ENCODE measurements at regions not wholly inside any gene's neighbourhood (a gene's known extent, or its start where the extent isn't known, plus 50 kb on each side); places are given as distances from the start of the nearest gene placed in this dataset.
"Not testable (repeated sequence)": the region's sequence is repeated elsewhere in the genome, so short reads cannot be mapped to it uniquely, and the experiment has no call there.

DNA sequence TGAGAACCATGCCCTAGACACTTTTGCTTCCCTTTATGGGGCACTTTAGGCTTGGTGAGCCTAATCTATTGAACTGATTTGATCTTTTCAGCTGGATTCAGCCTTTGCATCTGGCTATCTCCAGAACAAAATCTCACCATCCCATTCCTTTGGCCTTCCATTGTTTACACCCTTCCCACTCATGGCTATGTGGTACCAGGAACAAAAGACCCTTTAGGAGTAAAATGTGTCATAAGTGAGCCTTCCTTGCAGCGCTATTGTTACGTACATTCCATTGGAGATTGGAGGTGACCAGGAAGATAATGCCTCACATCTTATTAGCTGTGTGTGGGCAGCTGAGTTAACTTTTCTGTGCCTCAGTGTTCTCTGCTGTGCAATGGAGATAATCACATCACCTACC is 188.4 kb downstream of the SATB1 start:
- DNase-seq: no peak

DNA sequence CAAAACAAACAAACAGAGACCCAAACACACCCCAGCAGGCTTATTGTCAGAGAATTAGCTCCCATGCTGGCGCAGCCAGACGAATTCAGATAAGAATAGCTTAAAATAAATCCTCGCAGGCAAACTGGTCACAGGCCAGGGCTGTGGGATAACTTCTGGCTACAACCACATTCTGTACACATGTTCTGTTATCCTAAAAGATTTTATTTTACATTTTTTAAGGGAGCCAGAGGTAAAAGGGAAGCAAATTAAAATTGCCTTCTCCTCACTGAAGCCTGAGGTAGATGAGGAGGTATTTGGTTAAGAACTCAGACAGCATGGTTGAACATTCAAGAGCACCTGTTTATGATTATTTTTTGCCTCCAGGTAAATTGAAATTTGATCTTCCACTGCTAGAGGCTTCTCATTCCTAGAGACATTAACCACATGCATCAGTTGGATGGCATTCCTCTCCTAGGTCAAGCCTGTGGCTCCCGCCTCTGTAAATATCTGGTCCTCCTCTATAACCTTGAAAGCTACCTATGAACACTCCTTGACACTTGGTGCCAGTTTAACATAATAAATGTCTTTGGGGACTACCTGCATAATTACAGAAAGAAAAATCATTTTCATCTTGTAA is 190.3 kb downstream of the SATB1 start:
- no peak for DNase-seq

DNA sequence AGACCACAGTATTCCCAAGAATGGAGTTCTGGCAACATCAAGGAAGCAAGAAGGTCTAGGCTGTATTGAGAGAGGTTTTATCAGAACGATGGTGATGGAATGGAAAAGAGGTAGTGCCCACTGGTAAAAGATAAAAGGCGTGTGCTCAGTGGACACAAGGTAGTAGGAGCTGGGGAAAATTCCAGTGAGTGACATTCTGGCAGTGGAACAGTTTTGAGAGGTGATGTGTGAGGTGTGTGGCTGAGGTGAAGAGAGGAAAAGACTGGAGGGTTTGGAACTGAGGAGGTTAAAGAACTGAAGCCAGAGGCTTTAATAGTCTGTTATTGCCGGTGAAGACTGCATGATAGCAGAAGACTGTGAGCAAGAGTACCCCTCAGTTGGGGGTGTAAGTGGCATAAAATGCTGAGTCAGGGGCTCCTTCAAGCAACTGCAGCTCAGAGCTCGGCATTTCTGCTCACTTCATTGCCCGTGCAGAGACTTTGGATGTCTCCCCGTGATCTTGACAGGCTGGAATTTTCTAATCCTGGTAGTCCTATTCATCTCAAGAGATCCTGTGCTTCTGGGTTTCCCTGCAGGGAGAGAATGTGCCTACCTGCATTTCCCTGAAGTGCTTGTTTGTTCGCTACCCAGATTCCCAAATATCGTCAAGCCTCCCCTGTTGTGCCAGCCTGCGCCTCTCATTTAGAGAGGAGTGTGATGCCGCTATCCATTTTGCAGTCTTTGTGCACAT is 191.0 kb downstream of the SATB1 start:
- no peak for DNase-seq

DNA sequence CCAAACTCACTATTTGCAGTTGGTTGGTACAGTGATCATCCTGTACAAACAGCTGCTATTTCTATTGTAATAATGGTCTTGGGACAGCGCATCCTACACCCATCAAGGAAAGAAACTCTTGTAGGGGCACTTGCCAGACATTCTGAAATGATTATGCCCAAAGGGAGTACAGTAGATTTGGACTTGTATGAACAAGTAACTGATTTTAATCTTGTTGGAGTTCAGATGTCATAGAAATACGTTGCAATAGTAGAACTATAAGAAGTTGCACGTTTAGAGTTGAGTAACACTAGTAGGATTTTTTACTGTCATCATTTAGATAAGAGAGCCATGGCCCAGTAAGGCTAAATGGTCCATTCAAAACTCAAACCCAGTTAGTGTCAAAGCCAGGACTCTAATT is 192.8 kb downstream of the SATB1 start:
- no peak for DNase-seq

DNA sequence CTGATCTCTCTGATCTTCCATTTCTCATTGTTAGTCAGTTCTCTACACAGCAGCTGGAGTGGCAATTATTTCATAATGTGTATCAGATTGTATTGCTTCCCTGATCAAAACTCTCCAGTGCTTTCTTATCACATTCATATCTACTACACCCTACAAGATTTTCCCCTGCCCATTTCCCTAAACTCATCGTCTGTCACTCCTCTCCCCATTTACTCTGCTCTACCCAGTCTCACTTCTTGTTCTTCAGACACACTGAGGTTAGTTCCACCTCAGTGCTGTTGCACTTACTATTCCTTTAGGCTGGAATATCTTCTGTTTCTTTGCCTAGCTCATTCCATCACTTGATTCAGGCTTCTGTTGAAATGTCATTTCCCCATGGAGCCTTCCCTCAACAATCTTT is 197.1 kb downstream of the SATB1 start:
- no peak for DNase-seq

DNA sequence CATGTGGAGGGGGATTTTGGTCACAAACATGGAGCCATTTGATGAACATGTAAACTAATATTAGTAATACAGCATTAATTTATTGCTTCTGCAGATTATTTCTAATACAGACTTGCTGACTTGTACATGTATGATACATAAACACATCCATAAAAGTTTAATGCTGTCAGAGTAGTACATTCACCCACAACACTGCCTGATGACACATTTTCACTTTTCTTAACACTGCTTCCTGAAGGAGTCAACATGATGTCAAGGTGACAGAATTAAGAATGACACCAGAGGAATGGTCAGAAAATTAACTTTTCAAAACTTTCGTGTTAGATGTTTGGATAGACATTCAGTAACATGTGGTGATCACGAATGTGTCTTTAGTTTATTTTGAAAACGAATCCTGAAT is 199.4 kb downstream of the SATB1 start:
- DNase-seq: no peak

DNA sequence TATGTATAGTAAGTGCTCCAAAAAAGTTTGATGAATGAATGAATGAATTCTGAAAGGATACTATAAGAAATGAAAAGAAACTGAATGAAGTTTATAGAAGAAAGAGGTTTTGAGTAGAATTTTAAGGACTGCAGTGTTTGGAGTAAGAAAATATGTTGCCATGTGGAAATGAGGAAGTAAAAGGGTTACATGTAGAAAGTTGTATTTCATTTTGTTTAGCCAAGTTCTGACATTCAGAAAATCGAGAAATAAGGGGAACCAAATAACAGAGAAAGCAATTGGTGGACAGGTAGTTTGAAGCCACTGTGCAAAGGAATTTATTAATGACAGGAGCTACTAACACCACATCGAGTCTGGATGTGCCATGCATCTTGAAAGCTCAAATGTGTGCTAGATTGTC is 200.7 kb downstream of the SATB1 start:
- no peak for DNase-seq

DNA sequence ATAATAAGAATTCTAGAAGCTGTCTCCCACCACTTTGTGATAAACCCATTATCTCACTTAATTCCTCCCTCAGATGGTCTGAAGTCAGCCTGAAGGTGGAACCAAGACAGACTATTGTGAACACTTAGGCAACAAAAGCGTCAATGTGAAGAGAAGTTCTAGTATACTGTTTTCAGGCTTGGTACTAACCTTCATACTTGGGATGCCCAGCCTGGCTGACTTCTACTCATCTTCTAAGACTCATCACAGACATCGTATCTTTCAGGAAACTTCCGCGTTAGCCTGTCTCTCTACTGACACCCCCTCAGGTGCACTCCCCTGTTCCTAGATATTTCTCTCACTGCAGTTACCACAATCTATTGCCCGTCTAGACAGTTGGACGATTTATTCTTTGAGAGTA is 201.2 kb downstream of the SATB1 start:
- DNase-seq: no peak

DNA sequence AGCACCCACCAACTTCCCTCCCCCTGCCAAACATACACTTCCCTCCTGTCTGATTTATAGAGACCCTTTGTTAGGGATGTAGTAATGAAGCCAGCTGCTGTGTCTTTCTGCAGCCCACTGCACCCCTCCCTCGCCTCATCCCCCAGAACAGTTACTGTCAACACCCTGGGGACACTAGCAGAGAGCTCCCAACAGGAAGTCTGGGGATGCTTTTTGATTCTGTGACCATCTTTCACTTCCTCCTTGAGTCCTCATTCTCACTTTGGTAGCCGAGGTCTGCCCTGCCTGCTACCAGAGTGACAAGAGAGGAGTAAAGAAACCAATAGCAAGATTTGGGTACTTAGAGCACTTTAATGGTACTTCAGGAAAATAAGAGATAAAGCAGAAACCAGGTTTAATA is 201.6 kb downstream of the SATB1 start:
- DNase-seq: no peak

DNA sequence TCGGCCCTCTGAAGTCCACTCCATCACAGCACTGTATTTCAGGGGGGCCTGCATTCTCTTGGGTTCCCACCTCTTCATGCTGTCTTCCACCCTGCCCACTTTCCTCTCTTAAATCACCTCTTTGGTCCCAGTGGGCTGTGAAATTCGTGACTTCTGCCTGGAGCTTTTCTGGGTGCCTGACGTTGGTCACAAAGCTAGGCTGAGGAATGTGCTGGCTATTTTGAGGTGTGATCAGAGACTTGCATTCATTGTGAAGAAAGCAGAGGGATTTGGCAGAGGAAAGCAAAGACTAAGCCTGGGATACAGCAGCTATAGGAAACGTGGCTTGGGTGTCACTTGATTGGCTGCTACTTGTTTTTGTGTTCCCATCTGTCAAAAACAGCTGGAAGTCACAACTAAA is 202.5 kb downstream of the SATB1 start:
- no peak for DNase-seq

DNA sequence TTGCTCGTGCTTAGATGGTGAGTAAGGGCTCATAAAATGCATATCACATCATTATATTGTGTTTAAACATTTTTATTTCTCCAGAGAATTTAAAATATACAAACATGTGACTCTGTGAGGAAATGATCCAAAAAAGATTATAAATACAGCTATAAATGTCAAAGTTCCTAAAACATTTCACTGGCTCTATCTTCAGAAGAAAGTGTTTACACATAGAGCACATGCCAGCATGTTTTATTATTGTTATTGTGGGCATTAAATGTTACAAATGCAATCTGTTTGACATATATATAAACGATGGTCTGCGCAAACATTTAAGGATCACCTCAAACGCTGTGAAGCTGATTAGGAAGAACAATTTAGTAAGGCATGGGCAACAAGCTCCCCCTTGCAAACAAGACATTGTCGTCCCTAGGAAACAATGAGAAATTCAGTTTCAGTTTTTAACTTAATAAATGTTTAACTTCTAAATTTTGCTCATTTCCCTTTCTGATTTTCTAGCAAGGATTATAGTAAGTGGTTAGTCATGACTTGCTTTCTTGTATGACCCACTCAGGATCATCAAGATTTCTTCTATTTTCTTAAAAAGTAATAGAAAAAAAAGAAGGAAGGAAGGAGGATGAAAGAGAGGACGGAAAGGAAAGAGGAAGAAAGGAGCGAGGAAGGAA is 207.5 kb downstream of the SATB1 start:
- no peak for DNase-seq

DNA sequence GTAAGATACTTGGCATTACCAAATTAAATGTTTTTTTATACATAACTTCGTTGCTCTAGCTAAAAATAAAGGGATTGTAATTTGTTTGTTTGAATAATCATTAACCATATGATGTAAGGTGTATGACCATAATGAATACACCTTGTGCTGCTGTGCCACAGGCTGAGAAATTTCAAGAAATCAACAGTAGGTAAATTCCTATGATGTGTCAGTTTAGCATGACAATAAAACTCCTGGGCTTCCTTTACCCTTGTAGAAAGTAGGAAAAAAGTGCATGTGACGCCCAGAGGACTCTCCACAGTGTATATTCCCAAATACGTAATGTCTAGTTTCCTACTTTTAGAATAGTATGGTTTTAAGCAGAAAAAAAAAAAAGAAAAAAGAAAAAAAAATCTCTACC is 208.1 kb downstream of the SATB1 start:
- DNase-seq: no peak

DNA sequence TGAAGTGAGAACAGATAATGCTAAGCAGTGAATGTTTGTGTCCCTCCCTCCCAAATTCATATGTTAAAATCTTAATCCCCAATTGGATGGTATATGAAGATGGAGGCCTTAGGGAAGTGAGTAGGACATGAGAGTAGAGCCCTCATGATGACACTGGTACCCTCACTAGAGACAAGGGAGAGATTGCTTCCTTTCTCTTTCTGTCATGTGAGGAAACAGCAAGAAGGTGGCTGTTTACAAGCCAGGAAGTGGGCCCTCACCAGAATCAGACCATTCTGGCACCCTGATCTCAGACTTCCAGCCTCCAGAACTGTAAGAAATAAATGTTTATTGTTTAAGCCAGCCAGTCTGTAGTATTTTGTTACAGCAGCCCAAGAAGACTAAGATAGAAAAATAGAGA is 209.5 kb downstream of the SATB1 start:
- no peak for DNase-seq

DNA sequence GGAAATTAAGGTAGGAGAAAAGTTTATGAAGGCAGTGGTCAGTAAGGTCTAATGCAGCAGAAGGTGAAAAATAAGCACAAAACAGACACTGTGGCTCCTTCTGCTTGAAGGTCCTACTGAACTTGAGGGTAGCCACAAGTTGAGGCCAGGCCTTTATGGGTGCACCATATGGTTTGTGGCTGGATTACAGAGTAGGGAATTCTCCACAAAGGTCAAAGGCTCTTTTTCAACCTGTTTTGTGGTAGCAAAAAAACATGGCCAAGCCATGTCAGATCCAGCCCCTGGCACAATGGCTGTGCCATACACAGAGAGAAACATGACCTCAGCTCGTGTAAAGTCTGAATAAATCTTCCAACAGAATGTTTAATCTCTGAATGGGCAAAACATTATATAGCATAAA is 214.0 kb downstream of the SATB1 start:
- DNase-seq: no peak

DNA sequence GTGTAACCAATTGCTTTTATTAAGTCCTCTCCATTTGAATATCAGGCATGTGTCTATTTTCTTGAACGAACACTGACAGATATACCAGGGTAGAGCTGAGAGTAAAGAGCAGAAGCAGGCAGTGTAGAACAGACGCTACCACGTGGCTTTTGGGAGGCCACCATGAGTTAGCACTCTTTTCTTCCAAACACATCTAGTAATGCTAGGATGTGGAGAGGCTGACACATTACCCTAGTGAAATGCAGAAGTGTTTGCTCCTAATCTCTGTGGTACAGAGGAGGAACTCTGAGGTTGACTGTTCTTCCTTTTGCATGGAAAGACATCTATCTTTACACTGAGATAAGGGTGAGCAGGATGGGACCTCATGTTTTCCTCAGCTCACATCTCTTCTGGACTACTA is 216.3 kb downstream of the SATB1 start:
- DNase-seq: no peak

DNA sequence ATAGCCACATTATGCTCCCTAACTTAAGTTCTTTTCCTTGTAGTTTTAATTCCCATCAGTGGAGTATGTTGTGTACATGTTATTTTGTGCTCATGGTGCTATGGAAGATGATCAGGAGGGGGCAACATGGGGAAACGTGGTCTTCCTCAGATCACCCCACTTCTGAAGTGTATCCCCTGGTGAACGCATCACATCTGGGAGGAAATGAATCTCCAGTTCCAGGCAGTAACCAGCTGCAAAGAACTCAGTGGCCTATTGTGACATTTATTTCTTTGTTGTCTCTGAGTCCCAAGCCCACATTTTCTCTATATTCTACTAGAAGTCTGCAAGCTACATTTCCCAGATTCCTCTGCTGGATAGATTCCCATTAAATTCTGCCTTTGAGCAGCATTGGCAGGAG is 217.0 kb downstream of the SATB1 start:
- no peak for DNase-seq

DNA sequence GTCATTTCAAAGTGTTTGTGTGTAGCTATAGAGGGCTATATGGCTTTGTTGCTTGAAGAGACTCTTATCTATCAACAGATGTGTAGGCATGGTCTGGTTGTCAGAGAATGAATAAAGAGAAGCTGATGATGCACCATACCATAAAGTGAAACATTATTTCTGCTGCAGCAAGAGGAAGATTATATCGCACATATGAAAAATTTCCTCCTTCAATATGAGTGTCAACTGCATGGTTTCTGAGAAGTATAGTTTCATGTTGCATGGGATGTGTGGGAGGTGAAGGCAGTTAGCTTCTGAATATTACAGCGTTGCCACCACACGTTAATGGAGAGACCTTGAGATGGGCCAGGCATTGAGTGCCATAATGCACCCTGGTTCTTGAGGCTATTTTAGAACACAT is 217.9 kb downstream of the SATB1 start:
- DNase-seq: no peak

DNA sequence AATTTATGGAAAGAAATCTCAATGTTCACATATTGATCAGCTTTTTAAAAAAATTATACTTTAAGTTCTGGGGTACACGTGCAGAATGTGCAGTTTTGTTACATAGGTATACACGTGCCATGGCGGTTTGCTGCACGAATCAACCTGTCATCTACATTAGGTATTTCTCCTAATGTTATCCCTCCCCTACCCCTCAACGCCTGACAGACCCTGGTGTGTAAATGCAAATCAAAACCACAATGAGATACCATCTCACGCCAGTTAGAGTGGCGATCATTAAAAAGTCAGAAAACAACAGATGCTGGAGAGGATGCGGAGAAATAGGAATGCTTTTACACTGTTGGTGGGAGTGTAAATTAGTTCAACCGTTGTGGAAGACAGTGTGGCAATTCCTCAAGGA is 219.4 kb downstream of the SATB1 start:
- DNase-seq: not testable (repeated sequence)

DNA sequence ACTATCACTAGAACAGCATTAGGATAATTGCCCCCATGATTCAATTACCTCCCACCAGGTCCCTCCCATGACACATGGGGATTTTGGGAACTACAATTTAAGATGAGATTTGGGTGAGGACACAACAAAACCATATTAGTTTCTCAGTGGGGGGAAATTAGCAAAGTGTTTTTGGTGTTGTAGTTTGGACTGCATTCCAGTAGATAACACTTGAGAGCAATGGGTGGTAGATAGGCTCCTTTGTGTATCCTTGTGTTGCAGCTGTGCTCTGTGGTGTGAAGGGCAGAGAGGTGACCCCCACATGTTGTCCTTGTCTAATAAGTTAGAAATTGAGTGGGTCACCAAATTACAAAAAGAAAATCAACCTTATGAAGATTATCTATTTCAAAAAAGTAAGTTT is 223.8 kb downstream of the SATB1 start:
- DNase-seq: no peak

DNA sequence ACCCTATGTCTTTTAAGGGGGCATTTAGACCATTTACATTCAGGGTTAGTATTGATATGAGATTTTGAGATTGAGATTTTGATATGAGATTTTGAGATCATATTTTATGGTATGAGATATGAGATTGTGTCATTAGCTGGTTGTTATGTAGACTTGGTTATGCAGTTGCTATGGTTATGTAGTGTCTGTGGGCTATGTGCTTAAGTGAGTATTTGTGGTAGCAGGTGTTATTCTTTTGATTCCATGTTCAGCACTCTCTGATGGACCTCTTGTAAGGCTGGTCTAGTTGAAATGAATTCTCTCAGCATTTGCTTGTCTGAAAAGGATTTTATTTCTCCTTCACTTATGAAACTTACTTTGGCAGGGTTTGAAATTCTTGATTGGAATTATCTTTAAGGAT is 225.4 kb downstream of the SATB1 start:
- no peak for DNase-seq

DNA sequence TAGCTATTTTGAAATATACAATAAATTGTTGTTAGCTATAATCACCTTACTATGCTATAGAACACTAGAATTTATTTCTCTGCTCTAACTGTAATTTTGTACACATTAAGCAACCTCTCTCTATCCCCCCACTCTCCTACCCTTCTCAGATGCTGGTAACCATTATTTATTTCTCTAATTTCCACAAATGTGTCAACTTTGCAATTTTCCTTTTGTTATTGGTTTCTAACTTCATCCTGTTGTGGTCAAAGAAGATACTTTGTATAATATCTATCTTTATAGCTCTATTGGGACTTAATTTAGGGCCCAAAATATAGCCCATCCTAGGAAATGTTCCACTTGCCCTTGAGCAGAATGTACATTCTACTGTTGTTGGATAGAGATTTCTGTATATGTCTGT is 229.3 kb downstream of the SATB1 start:
- DNase-seq: no peak

DNA sequence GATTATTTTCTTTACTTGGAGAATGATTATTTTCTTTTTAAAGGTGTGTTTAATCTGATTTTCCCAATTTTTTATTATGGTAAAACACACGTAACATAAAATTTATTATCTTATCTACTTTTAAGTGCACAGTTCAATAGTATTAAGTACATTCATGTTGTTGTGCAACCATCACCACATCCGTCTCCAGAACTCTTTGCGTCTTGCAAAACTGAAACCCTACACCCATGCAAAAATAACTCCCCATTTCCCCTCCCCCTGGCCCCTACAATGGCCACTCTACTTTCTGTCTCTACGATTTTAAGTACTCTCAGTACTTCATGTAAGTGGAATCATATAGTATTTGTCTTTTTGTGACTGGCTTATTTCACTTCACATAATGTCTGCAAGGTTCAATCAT is 230.7 kb downstream of the SATB1 start:
- DNase-seq: no peak

DNA sequence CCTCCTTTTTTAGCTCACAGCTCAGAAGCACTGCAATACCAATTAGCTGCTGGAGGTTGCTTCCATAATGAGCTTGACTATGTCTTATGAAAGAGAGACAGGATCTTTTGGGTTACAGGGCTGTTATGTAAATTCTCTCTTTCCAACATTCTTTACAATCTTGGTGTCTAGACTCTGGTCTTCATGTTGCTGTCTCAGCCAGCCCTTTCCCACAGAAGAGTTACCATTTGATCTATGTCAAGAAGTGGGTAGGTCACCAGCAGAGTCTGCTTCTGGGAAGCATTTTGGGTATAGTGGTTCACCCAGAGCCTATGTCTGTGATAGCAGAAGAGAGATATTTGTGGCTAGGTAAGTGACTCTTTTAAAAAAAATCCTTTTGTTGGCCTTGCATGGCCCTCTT is 234.5 kb downstream of the SATB1 start:
- no peak for DNase-seq

DNA sequence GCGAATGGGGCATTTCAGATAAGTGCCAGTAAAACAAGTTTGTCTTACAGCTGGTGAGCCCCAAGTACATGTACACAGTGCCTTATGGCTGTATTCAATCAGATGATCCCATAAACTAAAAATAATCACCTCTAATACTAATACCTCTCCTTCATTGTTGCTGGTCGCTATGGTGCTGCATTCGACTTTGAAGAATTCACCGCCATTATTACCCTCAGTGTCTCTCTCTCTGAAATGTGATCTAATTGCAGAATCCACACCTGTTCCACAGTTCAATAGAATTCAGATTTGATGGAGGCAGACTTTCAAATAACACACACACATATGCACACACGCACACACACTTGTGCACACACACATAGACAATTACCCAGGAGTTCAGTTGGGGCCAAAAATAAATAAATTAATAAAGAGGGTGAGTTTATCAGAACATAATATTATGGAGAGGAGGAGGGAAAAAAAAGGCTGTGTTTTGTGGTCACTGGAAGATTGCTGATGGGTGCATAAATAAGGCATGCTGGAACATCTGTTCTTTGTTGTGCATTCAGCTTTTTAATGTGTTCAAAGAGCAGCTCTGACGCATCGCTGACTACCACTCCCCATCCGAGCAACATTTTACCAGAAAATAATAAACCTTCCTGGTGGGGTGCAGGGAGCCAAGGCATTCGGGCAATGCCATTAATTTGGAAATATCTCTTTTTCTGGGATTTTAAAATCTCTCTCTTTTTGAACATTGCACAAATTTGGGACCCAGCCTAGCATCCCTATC is 235.7 kb downstream of the SATB1 start:
- no peak for DNase-seq
